IMR-90 (cell line): ENCODE measurements at regions not wholly inside any gene's neighbourhood (a gene's known extent, or its start where the extent isn't known, plus 50 kb on each side); places are given as distances from the start of the nearest gene placed in this dataset.

Experiments
- BHLHE40 ChIP-seq: fragments of 150-350 bp; IDR thresholded peaks from 2 replicates; pipeline ENCODE4 v1.6.1; 2016; ENCODE audit warnings: mild to moderate bottlenecking, low read depth, low read length
- FOS ChIP-seq: fragments of 150-350 bp; IDR thresholded peaks from 2 replicates; pipeline ENCODE4 v1.6.1; 2016; ENCODE audit warnings: low read depth, low read length
- MXI1 ChIP-seq: IDR thresholded peaks from 2 replicates; pipeline ENCODE4 v1.6.1; 2012; ENCODE audit warnings: low read depth, mild to moderate bottlenecking, low read length, moderate library complexity, borderline replicate concordance
- NFE2L2 ChIP-seq: fragments of 150-350 bp; IDR thresholded peaks from 2 replicates; pipeline ENCODE4 v1.6.1; 2016; ENCODE audit warnings: low read depth, mild to moderate bottlenecking, low read length
- POLR2A ChIP-seq: IDR thresholded peaks from 2 replicates; pipeline ENCODE4 v1.6.1; 2012; ENCODE audit warnings: mild to moderate bottlenecking, low read depth, low read length
- SMC3 ChIP-seq: fragments of 150-350 bp; IDR thresholded peaks from 2 replicates; pipeline ENCODE4 v1.6.1; 2016; ENCODE audit warnings: low read depth, mild to moderate bottlenecking, antibody characterized with exemption, low read length, moderate library complexity
- TF ChIP-seq, protein P1 (sequence below): conservative IDR thresholded peaks from 2 replicates; pipeline ENCODE4 v1.5.1; 2012; ENCODE audit warnings: mild to moderate bottlenecking, low read depth, low read length, improper control_type of control experiment
- TF ChIP-seq, protein P2 (sequence below): fragments of 150-350 bp; IDR thresholded peaks from 2 replicates; pipeline ENCODE4 v1.6.1; 2017; ENCODE audit warnings: mild to moderate bottlenecking, antibody characterized with exemption, low read length, low read depth
- TF ChIP-seq, protein P3 (sequence below): fragments of 150-350 bp; IDR thresholded peaks from 2 replicates; pipeline ENCODE4 v1.6.1; 2016; ENCODE audit warnings: low read depth, mild to moderate bottlenecking, low read length, moderate library complexity, borderline replicate concordance

DNA sequence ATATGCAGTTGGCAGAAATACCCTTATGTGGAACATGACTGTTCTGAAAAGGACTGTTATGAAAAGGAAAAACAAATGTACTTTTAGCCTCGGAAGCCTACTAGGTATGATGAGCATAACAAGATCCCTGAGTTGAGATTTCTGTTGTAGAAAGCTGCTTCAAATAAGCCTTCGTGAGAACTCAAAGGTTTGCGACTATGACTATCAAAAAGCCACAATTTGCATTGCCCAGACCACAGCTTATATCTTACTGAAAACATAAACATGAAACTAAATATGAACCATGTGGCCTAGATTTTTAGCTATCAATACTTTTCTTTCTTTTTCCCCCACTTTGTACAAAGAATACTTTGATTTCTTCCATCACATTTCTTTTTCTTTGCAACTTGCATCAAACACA, 398.2 kb upstream of the LCORL start:
- TF ChIP-seq, protein P1, sequence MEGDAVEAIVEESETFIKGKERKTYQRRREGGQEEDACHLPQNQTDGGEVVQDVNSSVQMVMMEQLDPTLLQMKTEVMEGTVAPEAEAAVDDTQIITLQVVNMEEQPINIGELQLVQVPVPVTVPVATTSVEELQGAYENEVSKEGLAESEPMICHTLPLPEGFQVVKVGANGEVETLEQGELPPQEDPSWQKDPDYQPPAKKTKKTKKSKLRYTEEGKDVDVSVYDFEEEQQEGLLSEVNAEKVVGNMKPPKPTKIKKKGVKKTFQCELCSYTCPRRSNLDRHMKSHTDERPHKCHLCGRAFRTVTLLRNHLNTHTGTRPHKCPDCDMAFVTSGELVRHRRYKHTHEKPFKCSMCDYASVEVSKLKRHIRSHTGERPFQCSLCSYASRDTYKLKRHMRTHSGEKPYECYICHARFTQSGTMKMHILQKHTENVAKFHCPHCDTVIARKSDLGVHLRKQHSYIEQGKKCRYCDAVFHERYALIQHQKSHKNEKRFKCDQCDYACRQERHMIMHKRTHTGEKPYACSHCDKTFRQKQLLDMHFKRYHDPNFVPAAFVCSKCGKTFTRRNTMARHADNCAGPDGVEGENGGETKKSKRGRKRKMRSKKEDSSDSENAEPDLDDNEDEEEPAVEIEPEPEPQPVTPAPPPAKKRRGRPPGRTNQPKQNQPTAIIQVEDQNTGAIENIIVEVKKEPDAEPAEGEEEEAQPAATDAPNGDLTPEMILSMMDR = no peak
- TF ChIP-seq POLR2A = no peak
- TF ChIP-seq BHLHE40 = no peak
- TF ChIP-seq FOS = no peak
- TF ChIP-seq, protein P2, sequence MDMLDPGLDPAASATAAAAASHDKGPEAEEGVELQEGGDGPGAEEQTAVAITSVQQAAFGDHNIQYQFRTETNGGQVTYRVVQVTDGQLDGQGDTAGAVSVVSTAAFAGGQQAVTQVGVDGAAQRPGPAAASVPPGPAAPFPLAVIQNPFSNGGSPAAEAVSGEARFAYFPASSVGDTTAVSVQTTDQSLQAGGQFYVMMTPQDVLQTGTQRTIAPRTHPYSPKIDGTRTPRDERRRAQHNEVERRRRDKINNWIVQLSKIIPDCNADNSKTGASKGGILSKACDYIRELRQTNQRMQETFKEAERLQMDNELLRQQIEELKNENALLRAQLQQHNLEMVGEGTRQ = no peak
- TF ChIP-seq, protein P3, sequence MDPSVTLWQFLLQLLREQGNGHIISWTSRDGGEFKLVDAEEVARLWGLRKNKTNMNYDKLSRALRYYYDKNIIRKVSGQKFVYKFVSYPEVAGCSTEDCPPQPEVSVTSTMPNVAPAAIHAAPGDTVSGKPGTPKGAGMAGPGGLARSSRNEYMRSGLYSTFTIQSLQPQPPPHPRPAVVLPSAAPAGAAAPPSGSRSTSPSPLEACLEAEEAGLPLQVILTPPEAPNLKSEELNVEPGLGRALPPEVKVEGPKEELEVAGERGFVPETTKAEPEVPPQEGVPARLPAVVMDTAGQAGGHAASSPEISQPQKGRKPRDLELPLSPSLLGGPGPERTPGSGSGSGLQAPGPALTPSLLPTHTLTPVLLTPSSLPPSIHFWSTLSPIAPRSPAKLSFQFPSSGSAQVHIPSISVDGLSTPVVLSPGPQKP = no peak
- TF ChIP-seq MXI1 = no peak
- TF ChIP-seq NFE2L2 = no peak
- no peak for TF ChIP-seq SMC3
